Calu3 (cell line): ENCODE measurements at regions not wholly inside any gene's neighbourhood (a gene's known extent, or its start where the extent isn't known, plus 50 kb on each side); places are given as distances from the start of the nearest gene placed in this dataset.

Experiments used
- BruUV-seq: library from RNA; stranded (reverse); fragments of 400-500 nt; replicated peaks from 2 replicates; lab custom pipeline; 2021; lab: Mats Ljungman, UMichigan
- CTCF ChIA-PET: fragments of 300-600 bp; sonication (Branson Sonifier 250); formaldehyde crosslinking; loops from one replicate; lab custom pipeline; 2022; ENCODE audit warnings: antibody characterized with exemption; lab: Charles Lee
- DNase-seq: peaks from one replicate; pipeline ENCODE4 v3.0.0; 2022
- H3K27ac Mint-ChIP-seq: one replicate; pipeline ENCODE4 v1.8.0; 2022; ENCODE audit warnings: mixed read lengths; ENCODE audit not compliant: unreplicated experiment
- H3K27me3 Mint-ChIP-seq: one replicate; pipeline ENCODE4 v1.8.0; 2022; ENCODE audit warnings: mixed read lengths; ENCODE audit not compliant: unreplicated experiment
- H3K36me3 Mint-ChIP-seq: one replicate; pipeline ENCODE4 v1.8.0; 2022; ENCODE audit warnings: mild to moderate bottlenecking, moderate library complexity, mixed read lengths; ENCODE audit not compliant: insufficient read depth, unreplicated experiment
- H3K4me1 Mint-ChIP-seq: one replicate; pipeline ENCODE4 v1.8.0; 2022; ENCODE audit warnings: mild to moderate bottlenecking, low read depth, mixed read lengths; ENCODE audit not compliant: unreplicated experiment
- H3K4me3 Mint-ChIP-seq: one replicate; pipeline ENCODE4 v1.8.0; 2022; ENCODE audit warnings: mild to moderate bottlenecking, low read depth, moderate library complexity, mixed read lengths; ENCODE audit not compliant: unreplicated experiment
- H3K9me3 Mint-ChIP-seq: one replicate; pipeline ENCODE4 v1.8.0; 2022; ENCODE audit warnings: low read depth, mixed read lengths; ENCODE audit not compliant: unreplicated experiment
- intact Hi-C: fragments of 100-400 bp; cut with micrococcal nuclease; formaldehyde crosslinking; loops from one replicate; pipeline ENCODE4 v1.10.0; 2022; ENCODE audit not compliant: unreplicated experiment
- TF ChIP-seq, protein P1 (sequence below): fragments of 200-600 bp; IDR thresholded peaks from one replicate; pipeline ENCODE4 v1.8.0; 2022; ENCODE audit warnings: antibody characterized with exemption; ENCODE audit not compliant: unreplicated experiment

DNA sequence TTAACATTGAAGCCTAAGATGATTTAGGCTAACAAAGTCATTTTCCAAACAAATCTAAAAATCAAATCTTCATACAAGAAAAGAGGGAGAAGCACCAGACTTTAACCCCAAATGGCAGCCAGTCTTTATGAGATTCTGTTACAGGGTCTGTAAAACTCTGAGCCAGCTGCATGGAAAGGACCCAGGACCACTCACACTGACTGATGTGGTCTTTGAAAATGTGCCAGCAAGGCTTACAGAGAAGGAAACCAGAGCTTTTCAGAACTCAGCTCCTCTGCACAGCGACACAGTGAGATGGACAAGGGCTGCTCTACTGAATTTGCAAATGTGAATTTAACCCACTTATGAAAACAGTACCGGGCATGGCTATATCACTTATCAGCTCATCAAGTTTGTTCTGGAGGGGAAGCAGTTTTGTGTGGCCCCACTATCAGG lies 98.8 kb upstream of the SERP2 start:
- H3K27ac Mint-ChIP-seq = peak overlapping the region; percentile 65
- intact Hi-C loops = no loop called here
- TF ChIP-seq, protein P1, sequence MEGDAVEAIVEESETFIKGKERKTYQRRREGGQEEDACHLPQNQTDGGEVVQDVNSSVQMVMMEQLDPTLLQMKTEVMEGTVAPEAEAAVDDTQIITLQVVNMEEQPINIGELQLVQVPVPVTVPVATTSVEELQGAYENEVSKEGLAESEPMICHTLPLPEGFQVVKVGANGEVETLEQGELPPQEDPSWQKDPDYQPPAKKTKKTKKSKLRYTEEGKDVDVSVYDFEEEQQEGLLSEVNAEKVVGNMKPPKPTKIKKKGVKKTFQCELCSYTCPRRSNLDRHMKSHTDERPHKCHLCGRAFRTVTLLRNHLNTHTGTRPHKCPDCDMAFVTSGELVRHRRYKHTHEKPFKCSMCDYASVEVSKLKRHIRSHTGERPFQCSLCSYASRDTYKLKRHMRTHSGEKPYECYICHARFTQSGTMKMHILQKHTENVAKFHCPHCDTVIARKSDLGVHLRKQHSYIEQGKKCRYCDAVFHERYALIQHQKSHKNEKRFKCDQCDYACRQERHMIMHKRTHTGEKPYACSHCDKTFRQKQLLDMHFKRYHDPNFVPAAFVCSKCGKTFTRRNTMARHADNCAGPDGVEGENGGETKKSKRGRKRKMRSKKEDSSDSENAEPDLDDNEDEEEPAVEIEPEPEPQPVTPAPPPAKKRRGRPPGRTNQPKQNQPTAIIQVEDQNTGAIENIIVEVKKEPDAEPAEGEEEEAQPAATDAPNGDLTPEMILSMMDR = no peak
- H3K4me1 Mint-ChIP-seq = peaks cover 12% of the 10 kb centered on the region
- H3K4me3 Mint-ChIP-seq = peak overlapping the region; percentile 13
- no peaks in the 10 kb centered on the region for H3K9me3 Mint-ChIP-seq
- H3K36me3 Mint-ChIP-seq = no peaks in the 10 kb centered on the region
- H3K27me3 Mint-ChIP-seq = no peaks in the 10 kb centered on the region
- no TSS peak for BruUV-seq
- CTCF ChIA-PET = interaction anchor here (1.2 kb wide), 1 partner anchor 21 kb away, joined by 3 read pairs; no protein-coding TSS in a partner anchor
- DNase-seq = no peak

DNA sequence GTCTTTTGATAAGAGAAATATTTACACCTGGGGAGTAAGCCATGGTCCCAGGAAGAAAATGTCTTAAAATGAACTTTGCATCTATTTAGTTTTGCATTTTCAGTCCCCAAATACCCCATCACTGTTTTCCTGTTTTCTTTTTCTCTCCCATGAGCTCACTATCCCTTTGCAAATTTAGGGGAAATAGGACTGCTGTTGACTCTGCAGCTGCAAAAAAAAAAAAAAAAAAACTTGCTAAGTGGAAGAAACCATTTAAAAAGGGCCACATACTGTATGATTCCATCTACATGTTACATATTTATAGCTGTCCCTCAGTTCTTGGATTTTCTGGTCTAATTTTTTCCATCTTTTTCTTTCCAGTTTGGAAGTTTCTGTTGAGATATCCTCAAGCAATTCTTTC lies 98.2 kb upstream of the SERP2 start:
- H3K36me3 Mint-ChIP-seq = no peaks in the 10 kb centered on the region
- intact Hi-C loops = no loop called here
- no peak overlapping the region for H3K27ac Mint-ChIP-seq
- TF ChIP-seq, protein P1 = no peak
- no peak overlapping the region for H3K4me3 Mint-ChIP-seq
- H3K27me3 Mint-ChIP-seq = no peaks in the 10 kb centered on the region
- no TSS peak for BruUV-seq
- DNase-seq = no peak
- peaks cover 12% of the 10 kb centered on the region for H3K4me1 Mint-ChIP-seq
- no peaks in the 10 kb centered on the region for H3K9me3 Mint-ChIP-seq
- CTCF ChIA-PET = no interaction called here

DNA sequence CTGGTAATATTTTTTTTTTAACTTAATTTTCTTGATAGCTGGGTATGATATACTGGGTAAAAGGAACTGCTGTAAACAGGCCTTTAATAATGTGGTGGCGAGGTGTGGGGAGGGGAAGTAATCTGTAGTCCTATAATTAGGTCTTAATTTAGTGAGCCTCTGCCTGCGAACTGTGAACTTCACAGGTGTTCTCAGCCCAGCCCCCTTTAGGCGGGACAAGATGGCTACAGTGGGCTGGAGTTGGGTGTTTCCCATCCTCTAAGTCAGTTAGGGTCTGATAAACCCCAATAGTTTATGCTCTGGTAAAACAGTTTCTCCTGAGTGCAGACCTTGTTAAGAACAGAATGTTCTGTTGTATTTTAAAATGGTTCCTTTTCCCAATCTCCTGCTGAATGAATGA lies 97.6 kb upstream of the SERP2 start:
- intact Hi-C loops = no loop called here
- H3K4me3 Mint-ChIP-seq = no peak overlapping the region
- peaks cover 12% of the 10 kb centered on the region for H3K4me1 Mint-ChIP-seq
- H3K9me3 Mint-ChIP-seq = no peaks in the 10 kb centered on the region
- no peaks in the 10 kb centered on the region for H3K27me3 Mint-ChIP-seq
- CTCF ChIA-PET = no interaction called here
- H3K27ac Mint-ChIP-seq = no peak overlapping the region
- no peak for DNase-seq
- TF ChIP-seq, protein P1 = no peak
- H3K36me3 Mint-ChIP-seq = no peaks in the 10 kb centered on the region
- BruUV-seq = no TSS peak

DNA sequence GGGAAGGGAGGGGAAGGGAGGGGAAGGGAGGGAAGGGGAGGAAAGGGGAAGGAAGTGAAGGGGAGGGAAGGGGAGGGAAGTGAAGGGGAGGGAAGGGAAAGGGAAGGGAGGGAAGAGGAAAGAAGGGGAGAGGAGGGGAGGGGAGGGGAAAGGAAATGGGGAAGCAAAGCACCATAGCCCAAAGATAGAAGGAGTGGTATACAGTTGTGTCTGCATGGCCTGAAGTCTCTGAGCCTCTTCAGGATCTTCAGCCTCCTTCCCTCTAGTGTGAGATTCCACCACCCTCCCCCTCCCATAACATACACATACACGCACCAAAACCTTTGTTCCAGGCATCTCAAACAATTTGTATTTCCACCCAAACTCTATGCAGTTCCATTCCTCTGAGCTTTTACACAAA lies 96.2 kb upstream of the SERP2 start:
- Mint-ChIP-seq H3K27ac (no peak overlapping the region), H3K9me3 (no peaks in the 10 kb centered on the region), H3K27me3 (no peaks in the 10 kb centered on the region), H3K4me3 (no peak overlapping the region), H3K36me3 (no peaks in the 10 kb centered on the region), H3K4me1 (peaks cover 12% of the 10 kb centered on the region)
- DNase-seq = no peak
- CTCF ChIA-PET = no interaction called here
- TF ChIP-seq, protein P1 = no peak
- BruUV-seq = no TSS peak
- intact Hi-C loops = no loop called here
